ENCODE measurements at regions not wholly inside any gene's neighbourhood (a gene's known extent, or its start where the extent isn't known, plus 50 kb on each side); places are given as distances from the start of the nearest gene placed in this dataset.

DNA sequence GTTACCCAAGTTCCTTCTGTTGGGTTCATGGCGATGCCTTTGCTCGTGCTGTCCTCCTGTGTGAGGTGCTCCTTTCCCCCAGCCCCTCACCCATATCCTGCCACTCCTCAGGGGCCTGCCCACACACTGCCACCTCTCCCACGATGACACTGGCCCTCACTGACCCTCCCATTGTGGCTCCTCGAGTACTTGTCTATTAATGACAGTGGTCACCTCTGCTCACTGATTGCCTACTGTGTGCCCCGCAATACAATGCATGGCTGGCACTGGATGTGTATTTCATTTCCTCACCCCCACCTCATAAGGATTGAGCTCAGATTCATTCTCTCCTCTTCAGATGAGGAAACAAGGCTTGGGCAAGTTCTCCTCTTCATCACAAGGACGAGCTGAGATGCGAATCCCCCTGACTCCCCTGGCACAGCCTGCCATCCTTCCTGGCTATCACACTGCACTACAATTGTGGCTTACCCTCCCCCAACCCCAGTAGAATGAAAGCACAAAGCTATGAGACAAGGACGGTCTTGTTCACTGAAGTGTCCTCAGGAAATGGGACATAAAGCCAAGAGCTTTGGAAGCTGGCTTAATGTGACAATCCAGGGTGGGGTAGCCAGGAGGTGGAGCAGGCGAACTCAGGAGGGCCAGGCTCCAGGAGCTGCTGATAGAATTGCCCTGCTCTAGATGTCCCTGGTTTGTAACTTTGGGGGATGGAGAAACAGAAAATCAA is 93.9 kb upstream of the RAB12 start:
- no TSS peak for BruUV-seq (replicated peaks)
- no peaks in the 10 kb centered on the region for H3K4me1 ChIP-seq (ENCODE audit: control insufficient read depth, extremely low read depth, insufficient read depth, low read length)
- H3K9me1 ChIP-seq (replicated peaks; ENCODE audit: control insufficient read depth, extremely low read depth, insufficient read depth, low read length): no peaks in the 10 kb centered on the region
- no peaks in the 10 kb centered on the region for H3K9me3 ChIP-seq (replicated peaks; ENCODE audit: control insufficient read depth, insufficient read depth, low read length)
- dilution Hi-C loops (cut with MboI; ENCODE audit: extremely low pct_ligation_motif_present, low sequenced_read_pairs) (no loop called here), intact Hi-C loops (cut with micrococcal nuclease) (no loop called here)
- H4K20me1 ChIP-seq (replicated peaks; ENCODE audit: control insufficient read depth, extremely low read depth, insufficient read depth, low read length): no peaks in the 10 kb centered on the region
- H3K79me2 ChIP-seq (ENCODE audit: control insufficient read depth, insufficient read depth, low read length): no peaks in the 10 kb centered on the region
- DNase-seq (ENCODE audit: low read depth, low spot score) (no peak), FAIRE-seq (no peak)
- no peaks in the 10 kb centered on the region for H3K27me3 ChIP-seq (ENCODE audit: control insufficient read depth in 2 of 2, insufficient read depth in 2 of 2, low read length in 2 of 2)
- H3K36me3 ChIP-seq (ENCODE audit: control insufficient read depth in 2 of 2, extremely low read depth in 1 of 2, insufficient read depth in 2 of 2, low read length in 2 of 2): no peaks in the 10 kb centered on the region
- no peak overlapping the region for H2AFZ ChIP-seq (ENCODE audit: low read depth, low read length)
- H3K27ac ChIP-seq (ENCODE audit: insufficient read depth, low read depth, low read length): no peak overlapping the region
- H3K9ac ChIP-seq (replicated peaks; ENCODE audit: extremely low read depth, insufficient read depth, low read length): no peak overlapping the region
- no peak for TF ChIP-seq GATA2 (IDR thresholded peaks at IDR 0.05; ENCODE audit: insufficient read depth, insufficient read length, low read depth, low read length)
- TF ChIP-seq EZH2 (IDR thresholded peaks at IDR 0.05; ENCODE audit: borderline replicate concordance, low read depth, low read length, severe bottlenecking): no peak
- no peak for TF ChIP-seq MYC (IDR thresholded peaks at IDR 0.05; ENCODE audit: low read depth, low read length)
- TF ChIP-seq, protein P1, sequence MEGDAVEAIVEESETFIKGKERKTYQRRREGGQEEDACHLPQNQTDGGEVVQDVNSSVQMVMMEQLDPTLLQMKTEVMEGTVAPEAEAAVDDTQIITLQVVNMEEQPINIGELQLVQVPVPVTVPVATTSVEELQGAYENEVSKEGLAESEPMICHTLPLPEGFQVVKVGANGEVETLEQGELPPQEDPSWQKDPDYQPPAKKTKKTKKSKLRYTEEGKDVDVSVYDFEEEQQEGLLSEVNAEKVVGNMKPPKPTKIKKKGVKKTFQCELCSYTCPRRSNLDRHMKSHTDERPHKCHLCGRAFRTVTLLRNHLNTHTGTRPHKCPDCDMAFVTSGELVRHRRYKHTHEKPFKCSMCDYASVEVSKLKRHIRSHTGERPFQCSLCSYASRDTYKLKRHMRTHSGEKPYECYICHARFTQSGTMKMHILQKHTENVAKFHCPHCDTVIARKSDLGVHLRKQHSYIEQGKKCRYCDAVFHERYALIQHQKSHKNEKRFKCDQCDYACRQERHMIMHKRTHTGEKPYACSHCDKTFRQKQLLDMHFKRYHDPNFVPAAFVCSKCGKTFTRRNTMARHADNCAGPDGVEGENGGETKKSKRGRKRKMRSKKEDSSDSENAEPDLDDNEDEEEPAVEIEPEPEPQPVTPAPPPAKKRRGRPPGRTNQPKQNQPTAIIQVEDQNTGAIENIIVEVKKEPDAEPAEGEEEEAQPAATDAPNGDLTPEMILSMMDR (IDR thresholded peaks at IDR 0.05; ENCODE audit: extremely low read depth in 1 of 2, insufficient read depth in 1 of 2, low read depth in 1 of 2, low read length in 2 of 2): no peak
- TF ChIP-seq, protein P2, sequence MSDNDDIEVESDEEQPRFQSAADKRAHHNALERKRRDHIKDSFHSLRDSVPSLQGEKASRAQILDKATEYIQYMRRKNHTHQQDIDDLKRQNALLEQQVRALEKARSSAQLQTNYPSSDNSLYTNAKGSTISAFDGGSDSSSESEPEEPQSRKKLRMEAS (IDR thresholded peaks at IDR 0.05; ENCODE audit: insufficient read depth, insufficient read length): no peak
- no peak for TF ChIP-seq FOS (IDR thresholded peaks at IDR 0.05; ENCODE audit: borderline replicate concordance, insufficient read depth, low read length)
- TF ChIP-seq POLR2AphosphoS5 (IDR thresholded peaks at IDR 0.05; ENCODE audit: insufficient read depth, low read depth, low read length): no peak
- no peak for TF ChIP-seq POLR2A (IDR thresholded peaks at IDR 0.05; ENCODE audit: low read depth, low read length)
- no peak for TF ChIP-seq JUN (IDR thresholded peaks at IDR 0.05; ENCODE audit: borderline replicate concordance, insufficient read depth, insufficient read length, low read depth)
- H3K4me2 ChIP-seq (ENCODE audit: insufficient read depth, low read length): no peak overlapping the region
- no peak overlapping the region for H3K4me3 ChIP-seq (replicated peaks in 1 of 3; ENCODE audit: insufficient read depth in 1 of 3, low read depth in 1 of 3, low read length in 3 of 3)
- ChIA-PET POLR2A (no interaction called here), CTCF (interaction anchor here (1.0 kb wide), 1 partner anchor 17 kb away, joined by 3 read pairs; no protein-coding TSS in a partner anchor)
